GM18951 (cell line): ENCODE measurements at regions not wholly inside any gene's neighbourhood (a gene's known extent, or its start where the extent isn't known, plus 50 kb on each side); places are given as distances from the start of the nearest gene placed in this dataset.
"Not testable (repeated sequence)": the region's sequence is repeated elsewhere in the genome, so short reads cannot be mapped to it uniquely, and the experiment has no call there.

Experiments
- POLR2A ChIP-seq: IDR thresholded peaks from 4 replicates; pipeline ENCODE4 v1.6.1; 2011; ENCODE audit warnings: mild to moderate bottlenecking; ENCODE audit not compliant: insufficient read length, insufficient read depth; ENCODE audit errors: extremely low read depth
- in situ Hi-C: fragments of 300-500 bp; cut with MboI; formaldehyde crosslinking; loops from one replicate; pipeline ENCODE4 v1.12.0; 2022; ENCODE audit warnings: low sequenced_read_pairs, mixed read lengths, inconsistent platforms; ENCODE audit not compliant: unreplicated experiment

DNA sequence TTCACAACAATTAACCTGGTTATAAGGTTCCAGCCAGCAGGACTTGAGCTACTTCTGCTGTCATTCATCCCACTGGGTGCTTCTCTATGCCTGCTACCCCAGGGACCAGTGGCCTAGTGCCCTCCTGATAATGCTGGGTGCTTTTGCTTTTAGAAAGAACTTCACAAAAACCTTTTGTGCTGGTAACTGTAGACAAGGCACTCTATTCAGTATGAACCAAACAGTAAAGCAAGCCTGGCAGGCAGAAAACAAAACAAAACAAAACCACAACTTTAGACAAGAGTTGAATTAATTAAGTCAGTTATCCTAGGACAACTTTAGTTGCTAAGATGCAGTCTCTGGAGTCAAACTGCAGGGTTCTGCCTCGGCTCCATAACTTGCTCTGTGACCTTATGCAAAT is 61.9 kb upstream of the ADGRL2 start:
- in situ Hi-C loops = no loop called here
- TF ChIP-seq POLR2A = no peak

DNA sequence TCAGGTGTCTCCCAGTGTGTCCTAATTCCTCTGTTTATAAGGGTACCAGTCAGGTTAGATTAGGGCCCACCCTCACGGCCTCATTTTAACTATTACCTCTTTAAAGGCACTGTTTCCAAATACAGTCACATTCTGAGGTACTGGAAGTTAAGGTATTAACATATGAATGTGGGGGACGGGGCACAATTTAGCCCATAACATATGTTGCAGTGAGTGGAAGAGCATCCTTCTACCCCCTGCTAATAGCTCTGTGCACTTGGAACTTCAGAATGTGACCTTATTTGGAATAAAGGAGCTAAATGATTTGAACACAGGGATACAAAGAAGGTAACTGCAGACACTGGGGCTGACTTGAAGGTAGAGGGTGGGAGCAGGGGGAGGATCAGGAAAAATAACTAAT is 67.3 kb upstream of the ADGRL2 start:
- in situ Hi-C loops = no loop called here
- no peak for TF ChIP-seq POLR2A

DNA sequence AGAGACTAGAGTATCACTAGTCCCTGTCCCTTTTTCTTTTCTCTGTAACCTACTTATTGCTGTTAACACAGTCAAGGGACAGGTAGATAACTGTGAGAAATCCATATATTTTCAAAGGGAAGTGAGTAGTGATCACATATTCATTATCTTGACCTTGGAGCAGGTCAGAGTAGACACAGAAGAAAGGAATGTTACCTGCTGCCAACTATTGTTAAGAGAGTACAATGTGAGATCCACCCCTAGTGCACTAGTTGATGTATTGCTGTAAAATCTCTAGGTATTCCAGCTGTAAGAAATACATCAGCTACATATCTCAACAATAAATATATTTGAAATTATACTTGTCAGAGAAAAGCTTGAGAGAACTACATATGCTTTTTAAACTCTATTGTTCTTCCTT is 68.7 kb upstream of the ADGRL2 start:
- TF ChIP-seq POLR2A = no peak

DNA sequence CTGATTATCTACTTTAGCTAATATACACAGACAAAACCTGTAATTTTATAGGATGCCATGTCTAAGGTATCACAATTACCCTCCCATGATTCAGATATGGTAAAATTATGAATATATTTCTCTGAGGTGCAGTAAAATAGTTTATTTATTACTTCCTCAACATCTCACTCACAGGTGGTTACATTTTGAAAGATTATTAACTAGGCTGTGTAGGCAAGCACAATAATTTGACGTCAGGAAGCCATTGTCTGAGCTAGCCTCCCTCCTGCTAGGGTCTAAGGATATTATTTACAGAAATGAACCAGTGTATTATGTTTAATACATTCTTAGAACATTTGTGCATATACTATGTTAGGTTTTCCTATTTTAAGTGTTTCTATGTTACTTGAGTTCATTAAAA is 69.9 kb upstream of the ADGRL2 start:
- in situ Hi-C loops = no loop called here
- no peak for TF ChIP-seq POLR2A

More for the DNA sequence above, 68.7 kb upstream of the ADGRL2 start:
- in situ Hi-C loops = no loop called here

DNA sequence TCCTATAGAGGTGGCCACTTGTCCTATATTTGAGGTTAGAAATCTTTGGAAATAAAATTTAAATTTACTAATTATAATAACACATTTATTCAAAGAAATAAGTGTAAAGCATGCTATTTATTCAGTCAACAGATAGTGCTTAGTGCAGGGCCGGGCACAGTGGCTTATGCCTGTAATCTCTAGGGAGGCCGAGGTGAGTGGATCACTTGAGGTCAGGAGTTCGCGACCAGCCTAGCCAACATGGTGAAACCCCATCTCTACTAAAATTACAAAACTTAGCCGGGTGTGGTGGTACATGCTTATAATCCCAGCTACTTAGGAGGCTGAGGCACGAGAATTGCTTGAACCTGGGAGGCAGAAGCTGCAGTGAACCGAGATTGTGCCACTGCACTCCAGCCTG is 70.4 kb upstream of the ADGRL2 start:
- in situ Hi-C loops = not testable (repeated sequence)

DNA sequence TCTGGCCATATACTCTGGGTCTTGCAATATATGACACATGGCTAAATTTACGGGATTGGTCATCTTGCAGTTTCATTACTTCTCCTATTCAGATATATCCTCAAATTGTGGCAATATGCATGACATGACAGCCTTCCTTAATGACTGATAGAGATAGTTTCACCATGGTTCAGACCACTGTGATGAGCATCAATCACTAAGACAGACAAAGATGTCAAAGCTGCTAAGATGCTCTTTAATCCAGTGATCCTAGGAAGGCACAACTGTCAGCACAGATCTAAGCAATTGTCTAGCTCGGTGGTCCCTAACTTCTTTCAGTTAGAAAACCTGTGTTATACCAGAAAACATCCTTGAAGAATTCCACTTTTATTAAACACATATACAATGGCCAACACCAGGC is 70.9 kb upstream of the ADGRL2 start:
- in situ Hi-C loops = no loop called here

DNA sequence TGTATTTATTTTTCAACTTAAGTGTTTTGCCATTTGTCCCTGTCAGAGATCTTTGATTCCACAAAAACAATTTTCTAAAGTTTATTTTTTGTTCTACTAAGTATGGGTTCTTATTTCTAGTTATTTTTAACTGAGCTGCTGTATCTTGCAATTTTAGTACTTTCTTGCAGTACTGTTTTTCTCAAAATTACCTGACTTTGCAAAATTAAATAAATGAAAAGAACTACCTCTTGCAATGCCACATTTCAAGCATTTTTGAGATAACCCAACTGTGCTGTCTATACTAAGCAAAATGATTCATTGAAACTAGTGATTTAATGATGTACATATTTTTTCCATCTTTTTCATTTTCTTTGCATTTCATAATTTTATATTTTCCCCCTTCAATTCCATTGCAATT is 71.5 kb upstream of the ADGRL2 start:
- in situ Hi-C loops = no loop called here
- TF ChIP-seq POLR2A = no peak

More for the DNA sequence above, 70.9 kb upstream of the ADGRL2 start:
- TF ChIP-seq POLR2A = no peak

DNA sequence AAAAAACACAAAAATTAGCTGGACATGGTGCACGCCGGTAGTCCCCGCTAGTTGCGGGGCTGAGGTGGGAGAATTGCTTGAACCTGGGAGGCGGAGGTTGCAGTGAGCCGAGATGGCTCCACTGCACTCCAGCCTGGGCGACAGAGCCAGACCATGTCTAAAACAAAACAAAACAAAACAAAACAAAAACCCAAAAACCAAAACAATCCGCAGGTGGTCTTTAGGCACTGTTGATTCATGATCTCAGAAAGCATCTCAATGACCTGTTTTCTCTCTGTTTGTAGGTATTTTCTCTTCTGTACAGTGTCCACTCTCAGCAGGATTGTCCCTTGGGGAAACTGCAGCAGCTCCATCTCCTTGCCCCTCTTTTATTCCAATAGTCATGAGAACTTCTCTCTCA is 74.9 kb upstream of the ADGRL2 start:
- no peak for TF ChIP-seq POLR2A
- in situ Hi-C loops = no loop called here

DNA sequence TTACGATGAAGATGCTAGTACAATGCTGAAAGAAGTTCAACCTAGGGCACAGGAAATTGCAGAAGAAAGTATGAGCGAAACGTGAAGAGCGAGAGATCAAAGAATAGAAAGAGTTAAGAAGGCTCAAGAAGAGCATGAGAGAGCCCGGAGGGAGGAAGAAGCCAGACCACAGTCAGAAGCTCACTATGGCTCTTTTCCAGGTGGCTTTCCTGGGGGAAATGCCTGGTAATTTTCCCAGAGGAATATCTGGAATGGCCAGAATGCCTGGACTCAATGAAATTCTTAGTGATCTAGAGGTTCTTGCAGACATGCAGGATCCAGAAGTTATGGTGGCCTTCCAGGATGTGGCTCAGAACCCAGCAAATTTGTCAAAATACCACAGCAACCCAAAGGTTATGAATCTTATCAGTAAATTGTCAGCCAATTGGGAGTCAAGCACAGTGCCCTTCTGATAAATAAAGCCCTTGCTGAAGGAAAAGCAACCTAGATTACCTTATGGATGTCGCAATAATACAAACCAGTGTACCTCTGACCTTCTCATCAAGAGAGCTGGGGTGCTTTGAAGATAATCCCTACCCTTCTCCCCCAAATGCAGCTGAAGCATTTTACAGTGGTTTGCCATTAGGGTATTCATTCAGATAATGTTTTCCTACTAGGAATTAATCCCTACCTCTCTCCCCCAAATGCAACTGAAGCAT is 78.0 kb upstream of the ADGRL2 start:
- in situ Hi-C loops = not testable (repeated sequence)

DNA sequence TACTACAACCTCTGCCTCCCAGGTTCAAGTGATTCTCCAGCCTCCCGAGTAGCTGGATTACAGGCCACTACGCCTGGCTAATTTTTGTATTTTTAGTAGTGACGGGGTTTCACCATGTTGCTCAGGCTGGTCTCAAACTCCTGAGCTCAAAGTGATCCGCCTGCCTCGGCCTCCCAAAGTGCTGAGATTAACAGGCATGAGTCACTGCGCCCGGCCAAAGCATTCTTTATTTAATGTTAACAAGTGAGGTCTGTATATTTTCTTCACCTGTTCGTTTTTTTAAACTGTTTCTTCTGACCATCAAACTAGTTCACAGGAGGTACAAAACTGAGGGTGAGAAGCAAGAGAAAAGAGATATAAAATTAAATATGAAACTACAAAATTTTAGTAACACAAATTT is 80.5 kb upstream of the ADGRL2 start:
- in situ Hi-C loops = not testable (repeated sequence)

DNA sequence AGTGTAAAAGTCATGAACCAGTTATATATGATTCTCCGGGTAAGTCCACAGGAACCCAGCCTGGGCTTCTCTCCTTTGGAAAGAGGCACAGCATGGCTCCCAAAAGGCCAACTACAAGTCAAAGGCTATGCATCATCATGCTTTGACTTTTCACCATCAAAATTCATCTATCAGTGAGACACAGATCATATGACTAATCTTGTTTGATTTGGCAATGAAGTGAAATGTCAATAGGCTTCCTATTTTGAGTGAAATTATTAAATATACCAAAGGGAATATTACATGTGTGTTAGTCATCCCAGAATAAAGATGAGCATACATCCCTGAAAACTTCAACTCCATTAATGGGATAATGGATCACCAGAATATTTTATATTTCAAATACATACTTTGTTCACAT is 83.5 kb upstream of the ADGRL2 start:
- no peak for TF ChIP-seq POLR2A

DNA sequence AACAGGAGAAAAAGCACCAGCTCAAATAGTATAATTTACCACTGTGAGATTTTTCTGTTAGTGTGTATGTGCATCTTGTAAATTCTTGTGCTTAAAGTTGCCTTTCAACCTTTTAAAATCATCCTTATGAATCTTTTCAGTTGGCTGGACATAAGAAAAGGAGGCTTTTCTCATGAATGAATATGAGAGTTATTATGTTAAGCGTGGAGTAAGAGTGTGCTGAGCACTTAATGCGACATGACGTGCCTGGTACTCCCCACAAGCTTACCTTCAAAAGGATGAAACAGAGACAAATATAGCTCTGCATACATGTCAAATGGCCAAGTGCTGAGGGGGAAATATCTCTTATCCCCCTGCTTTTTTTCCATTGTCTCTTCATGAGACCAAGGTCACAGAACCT is 85.3 kb upstream of the ADGRL2 start:
- no peak for TF ChIP-seq POLR2A
- in situ Hi-C loops = no loop called here

More for the DNA sequence above, 83.5 kb upstream of the ADGRL2 start:
- in situ Hi-C loops = no loop called here

DNA sequence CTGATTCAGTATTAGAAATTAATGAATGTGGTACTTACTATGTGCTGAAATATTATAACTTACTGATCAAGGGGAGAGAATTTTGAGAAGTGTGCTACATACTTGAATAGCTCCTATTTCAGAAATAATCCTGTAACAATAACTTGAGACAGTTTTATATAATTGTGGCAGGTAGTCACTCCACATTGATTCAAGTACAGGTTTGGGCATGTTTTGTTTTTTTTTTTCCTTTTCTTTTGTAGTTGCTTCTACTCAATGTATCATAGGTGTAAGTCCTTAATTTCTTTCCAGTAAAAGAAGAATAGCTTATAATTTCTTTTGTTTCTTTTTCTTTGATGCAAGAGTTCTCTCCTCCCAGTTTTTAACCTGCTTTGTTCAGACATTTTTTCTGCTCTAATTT is 86.1 kb upstream of the ADGRL2 start:
- in situ Hi-C loops = no loop called here
- TF ChIP-seq POLR2A = no peak

DNA sequence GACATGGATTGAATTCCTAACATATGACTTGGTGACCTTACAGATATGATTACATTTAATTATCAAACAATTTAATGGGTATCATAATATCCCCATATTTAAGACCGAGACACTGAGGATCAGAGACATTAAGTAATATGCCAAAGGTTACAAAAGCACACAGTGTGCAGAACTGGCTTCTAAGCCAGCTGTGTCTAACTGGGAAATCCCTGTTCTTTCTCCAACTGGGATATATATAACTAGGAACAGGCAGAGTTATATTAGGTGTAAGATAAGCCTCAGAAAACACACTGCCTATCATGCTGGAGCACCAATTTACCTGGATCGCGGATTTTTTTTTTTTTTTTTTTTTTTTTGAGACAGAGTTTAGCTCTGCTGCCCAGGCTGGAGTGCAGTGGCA is 88.3 kb upstream of the ADGRL2 start:
- in situ Hi-C loops = no loop called here
- no peak for TF ChIP-seq POLR2A

DNA sequence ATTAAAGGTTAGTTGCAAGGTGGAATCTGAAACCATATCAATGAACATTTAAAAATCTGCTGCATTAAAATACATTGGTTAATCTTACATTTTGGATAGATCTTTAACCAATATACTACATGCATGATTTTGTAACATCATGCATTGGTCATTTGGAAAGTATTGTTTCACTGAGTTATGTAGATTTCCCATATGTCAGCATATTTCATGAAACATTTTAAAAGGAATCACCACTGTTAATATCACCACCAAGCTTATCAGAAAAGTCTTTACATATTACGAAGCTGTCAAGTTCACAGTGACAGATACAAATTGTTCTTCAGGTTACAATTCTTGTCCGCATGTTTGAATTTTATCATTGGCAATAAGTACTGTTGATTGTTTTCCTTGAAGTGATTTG is 89.9 kb upstream of the ADGRL2 start:
- no peak for TF ChIP-seq POLR2A
- in situ Hi-C loops = no loop called here
